ENCODE measurements at regions not wholly inside any gene's neighbourhood (a gene's known extent, or its start where the extent isn't known, plus 50 kb on each side); places are given as distances from the start of the nearest gene placed in this dataset.

DNA sequence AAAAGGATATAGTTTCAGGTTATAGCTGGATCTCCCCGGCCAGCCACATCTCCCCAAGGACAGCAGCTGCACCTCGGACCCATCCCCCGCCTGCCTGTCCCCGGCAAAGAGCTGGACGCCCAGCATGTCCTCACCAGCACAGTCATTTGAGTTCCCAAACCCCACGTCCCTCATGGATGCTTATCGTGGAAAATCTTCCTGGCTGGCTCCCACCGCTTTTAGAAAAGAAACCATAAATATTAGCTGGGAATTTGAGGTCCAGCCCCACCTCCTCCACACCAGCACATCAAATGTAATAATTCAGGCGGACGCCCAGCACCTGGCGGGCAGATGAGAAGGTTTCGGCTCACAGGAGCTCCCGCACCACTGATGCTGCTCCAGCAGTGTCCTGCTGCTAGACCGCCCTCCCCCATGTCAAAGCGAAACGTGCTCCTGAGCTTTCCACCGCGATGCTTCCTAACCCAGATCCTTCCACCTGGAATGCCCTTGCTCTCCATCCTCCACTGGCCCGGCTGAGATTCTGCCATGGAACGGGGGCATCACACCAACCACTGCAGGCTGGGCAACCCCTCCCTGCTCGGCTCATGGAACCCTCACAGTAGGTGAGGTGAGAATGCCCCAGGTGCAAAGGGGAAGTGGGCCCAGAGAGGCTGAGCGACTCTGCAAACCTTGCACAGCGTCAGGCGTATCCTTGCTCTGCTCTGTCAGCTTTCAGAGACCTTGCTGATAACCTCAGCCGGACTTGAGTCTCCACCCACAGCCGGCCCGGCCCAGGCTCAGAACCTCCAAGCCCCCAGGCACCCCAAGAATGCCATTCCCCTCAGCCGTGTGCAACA lies 71.5 kb upstream of the GPC1 start:
- no peak for DNase-seq

DNA sequence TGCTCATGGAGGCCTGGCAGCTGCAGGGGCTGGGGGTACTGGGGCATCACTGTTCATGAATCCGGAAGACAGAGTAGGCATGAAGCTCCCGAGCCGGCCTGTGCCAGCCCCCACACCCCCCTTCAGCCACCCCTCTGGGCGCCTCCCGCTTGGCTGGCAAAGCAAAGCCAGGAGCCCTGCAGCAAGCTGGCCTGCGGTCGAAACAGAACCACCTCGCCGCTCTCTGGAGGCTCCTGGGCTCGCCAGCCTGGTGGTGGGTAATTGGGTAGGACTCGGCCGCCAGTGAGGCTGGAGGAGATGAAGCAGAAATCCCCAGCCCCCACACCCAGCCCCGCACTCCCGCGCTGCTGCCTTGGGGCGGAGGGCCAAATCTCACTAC lies 70.9 kb upstream of the GPC1 start:
- DNase-seq = no peak

DNA sequence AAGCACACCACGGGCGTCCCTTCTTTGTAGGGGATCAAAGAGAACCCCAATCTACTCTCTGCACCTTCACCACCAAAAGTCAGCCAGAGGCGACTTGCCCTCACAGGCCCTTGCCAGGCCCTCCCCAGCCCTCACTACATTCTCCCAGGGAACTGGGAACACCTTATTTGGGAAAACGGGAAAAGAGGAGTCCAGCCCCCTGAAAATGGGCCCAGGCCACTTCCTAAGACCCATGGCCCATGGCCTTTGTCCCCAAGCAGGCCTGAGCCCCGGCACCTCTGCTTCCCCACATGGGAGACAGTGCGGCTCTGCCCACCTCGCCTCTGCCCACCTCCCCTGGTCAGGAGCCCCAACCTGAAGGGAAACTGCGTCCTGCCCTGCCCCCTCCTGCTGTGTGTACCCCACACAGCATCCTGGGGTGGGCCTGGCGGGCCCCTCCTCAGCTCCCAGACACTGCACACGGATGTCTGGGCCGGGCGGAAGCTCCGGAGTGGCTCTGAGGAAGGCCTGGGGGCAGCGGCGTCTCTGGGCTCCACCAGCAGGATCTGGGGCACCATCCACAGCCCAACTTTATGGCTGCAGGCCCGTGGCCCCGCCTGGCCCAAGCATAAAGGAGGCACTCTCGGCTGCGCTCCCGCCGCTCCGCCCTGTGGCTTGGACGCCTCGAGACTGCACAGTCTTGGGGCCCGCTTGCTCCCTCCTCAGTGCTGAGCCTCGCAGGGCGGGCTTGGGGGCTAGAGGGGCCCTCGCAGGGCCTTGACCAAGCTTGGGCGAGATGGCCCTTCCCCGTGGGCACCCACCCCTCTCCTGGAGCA lies 70.3 kb upstream of the GPC1 start:
- no peak for DNase-seq

DNA sequence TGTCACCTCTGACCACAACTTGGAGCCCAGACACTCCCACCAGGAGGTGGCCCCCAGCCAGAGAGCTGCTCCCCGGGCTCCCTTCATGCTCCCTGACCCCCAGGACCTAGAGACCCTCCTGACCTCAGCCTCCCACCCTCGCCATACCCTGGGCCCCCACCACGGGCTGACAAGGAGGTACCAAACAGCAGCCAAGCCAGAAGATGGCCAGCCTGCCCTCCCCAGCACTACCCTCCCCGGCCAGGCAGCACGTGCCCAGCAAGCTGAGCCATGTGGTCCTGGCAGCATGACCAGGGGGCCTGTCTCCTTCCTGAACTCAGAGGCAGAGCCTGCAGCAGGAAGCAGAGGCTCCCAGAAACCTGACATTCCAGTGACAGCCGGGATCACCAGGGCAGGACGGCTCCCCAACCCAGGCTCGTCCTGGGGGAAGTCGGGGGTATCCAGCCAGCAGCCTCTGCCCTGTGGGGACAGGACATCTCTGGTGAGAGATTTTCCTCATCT lies 69.4 kb upstream of the GPC1 start:
- no peak for DNase-seq

DNA sequence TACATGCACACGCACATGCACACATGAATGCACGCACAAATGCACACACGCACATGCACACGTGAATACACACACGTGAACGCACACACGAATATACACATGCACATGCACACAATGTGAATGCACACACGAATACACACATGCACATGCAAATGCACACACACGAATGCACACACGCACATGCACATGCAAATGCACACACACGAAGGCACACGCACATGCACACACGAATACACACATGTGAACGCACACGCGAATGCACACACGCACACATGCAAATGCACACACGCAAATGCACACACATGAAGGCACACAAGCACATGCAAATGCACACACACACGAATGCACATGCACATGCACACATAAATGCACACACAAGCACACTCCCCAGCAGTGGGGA lies 68.6 kb upstream of the GPC1 start:
- DNase-seq = no peak

DNA sequence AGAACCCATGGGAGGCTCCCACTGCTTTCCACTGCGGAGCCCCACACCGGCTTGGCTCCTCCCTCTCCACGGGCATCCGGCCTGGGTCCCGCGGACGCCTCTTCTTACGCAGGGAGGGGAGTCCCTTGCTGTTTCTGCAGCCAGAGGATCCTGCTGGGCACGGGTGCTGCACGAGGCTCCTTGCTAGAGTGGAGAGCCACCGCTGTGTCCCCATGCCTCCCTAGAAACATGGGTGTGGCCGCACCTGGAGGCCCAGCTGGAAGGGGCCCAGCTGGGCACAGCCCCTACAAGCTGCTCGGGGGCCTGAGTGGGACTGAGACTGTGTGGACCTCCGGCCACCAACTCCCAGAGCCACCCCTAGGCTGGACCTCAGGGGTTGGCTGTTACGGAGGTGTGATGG lies 67.7 kb upstream of the GPC1 start:
- no peak for DNase-seq

DNA sequence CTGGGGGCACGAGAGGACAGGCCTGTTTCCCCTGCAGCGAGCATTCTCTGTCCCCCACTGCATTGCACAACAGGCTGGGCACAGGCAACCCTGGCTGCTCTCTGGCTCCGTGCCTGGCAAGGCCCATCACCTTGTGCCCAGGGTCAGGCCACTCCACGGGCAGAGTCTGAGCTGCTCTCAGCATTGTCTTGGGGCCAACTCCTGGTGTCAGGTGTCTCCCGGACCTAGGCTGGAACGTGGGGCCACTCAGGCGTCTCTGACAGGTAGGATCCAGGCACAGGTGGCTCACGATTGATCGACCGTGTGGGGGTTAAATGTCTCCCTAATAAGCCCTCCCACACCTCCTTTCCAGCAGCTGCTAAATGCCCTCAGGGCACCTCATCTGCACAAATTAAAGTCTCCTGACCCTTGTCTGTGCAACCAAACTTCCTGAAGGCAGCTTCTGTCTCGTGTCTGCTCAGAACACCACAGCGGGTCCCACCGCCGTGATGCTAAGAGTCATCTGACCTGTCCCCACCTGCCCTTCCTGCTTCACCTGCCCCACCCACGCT lies 66.6 kb upstream of the GPC1 start:
- no peak for DNase-seq

DNA sequence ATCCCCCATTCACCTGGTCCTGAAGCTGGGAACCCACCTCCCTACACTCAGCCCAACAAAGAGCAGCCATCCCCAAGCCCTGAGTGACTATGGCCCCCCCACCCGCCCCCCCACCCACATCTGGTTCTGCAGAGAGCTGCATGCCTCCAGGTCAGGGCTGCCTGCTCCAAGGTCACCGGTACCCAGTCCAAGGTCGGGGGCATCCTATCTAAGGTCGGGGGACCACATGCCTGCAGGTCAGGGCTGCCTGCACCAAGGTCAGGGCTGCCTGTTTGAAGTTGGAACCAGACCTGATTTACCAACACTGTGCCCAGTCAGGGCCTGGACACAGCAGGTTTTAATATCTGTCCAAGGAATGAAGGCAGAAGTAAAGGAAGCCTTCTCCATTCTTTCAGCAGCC lies 66.1 kb upstream of the GPC1 start:
- no peak for DNase-seq

DNA sequence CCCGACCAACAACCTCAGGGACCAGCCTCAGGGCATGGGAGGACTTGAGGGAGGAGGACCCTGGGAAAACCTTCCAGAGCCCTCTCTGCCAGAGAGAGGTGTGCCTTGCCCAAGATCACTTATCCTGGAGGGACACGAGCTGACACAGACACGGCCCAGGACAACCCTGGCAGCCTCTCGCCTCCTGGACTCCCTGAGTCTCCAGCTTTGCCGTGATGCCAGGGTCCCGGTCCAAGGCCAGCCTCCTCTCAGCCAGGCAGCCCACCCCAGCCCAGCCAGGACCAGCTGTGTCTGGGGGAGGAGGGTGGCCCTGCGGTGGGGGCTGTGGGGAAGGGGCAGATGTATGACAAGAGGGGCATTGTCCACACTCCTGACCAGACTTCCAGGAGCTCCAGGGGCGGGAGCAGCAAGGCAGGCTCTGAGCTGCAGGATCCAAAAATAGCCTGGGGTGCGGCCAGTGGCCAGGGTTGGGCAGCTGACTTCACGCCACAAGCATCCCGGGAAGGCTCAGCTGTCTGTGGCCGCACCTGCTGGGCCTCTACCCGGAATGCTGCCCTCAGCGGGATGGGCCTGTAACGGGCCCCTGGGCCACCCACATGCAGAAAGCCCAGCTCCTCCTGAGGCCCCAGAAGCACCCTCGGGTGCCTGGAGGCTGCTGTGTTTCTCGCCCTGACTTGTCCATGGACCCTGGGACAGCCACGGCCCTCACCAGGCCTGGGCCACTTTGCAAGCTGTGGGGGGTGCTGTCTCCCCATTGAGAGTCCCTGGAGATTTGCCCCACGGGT lies 65.5 kb upstream of the GPC1 start:
- DNase-seq = no peak

DNA sequence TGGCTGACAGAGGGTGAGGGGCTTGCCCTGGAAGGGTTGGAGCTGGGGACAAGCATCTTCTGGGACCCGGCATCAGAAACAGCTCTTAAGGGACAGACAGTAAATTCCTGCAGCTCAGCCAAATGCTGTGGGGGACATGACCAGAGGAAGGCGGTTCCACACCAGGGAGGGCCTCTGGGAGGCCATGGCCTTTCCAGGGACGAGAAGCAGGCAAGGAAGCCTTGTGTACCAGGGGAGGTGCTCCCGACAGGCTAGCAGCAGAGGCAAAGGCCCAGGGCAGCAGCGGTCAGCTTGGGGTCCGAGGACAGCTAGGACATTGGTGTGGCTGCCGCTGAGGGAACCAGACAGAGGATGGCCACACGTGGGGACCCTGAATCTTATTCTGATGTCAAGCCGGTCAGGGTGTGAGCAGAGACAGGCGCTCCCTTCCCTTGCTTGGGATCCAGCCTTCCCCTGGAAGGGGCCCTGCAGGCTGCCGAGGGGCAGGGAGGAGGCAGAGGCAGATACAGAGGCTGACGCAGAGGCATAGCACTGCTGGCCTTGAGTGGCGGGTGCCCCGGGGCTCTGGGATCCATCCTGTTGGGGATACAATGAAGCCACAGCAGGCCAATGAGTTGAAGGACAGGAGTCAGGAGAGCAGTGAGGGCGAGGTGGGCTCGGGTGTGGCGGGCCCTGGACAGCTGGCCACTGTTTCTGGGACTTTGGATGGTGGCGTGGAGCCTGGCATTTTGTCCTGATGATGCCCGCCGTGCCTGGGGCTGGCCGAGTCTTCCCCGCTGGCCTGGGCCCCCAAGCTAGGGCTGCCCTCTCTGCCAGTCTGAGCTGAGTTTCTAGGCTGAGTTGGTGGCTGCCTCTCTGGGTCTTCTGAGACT lies 64.1 kb upstream of the GPC1 start:
- DNase-seq = no peak

DNA sequence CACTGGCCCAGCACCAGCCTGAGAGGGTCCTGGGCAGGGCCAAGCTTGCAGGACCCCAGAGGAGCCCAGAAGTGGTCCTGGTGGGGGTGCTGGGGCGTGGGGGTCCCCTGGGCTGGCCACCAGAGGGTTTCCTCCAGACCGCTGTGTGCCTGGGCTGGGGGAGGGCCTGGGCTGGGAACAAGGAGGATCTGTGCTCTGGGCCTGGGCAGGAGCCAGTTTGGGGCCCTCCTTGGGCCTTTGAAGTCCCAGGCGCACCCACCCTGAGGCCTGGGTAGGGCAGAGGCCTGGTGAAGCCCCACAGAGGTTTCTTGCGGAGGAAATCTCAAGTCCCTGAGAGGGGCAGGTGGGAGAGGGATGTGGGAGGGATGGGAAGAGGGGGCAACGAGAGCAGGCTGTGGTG lies 63.4 kb upstream of the GPC1 start:
- DNase-seq = no peak

DNA sequence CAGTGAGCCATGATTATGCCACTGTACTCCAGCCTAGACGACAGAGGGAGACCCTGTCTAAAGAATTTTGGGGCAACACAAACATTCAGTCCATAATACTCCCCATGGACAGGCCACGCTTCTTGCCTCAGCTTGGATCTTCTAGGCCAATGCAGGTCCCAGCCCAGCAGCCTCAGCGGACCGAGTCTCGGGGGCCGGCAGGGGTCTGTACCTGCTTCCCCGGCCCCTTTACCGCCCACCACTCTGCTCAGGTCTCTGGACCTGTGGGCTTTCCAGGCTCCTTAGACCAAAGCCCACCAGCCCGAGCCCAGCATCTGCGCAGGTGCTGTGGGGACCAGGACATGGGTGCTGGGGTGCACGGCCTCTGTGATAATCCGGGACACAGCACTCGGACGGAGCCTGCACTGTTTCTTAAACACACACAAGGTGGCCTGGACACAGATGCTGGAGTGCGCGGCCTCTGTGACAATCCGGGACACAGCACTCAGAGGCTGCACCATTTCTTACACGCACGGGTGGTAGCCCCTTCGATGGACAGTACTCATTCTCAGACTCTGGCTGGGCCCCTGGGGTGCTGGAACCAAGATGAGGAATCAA lies 62.1 kb upstream of the GPC1 start:
- no peak for DNase-seq

DNA sequence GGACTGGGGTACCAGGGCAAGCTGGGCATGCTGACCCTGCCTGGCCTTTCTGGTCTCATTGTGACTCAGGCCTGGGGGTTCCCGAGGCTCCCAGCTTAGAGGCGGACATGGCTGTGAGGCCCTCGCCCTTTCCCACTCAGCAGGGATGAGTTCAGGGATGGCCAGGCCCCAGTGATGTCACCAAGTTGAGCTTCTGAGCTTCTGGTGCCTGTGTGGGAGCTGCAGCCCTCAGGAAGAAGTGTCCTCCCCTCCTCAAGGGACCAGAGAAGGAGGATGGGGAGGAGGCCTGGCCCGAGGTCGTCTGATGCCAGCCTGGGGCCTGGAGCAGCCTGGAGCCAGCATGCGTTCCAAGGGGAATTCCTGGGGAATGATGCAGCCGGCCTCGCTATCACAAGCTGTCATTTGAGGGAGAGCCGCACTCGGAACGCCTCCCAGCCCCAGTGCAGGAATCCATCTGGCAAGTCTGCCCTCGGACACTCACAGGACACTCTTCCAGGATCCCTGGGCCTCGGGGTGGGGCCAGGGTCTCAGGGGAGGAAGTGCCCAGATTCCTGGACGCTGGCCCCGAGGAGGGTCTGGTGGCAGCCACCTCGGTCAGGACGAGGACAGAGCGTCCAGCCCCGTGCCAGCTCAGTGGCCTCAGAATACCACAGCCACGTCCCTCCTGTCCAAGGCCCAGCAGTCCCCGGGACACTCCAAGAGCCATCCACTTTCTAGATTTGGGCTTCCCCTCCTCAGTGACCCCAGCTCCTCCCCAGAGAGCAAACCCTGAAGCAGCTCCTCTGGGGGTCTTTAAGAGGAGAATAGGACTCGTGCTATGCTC lies 61.2 kb upstream of the GPC1 start:
- DNase-seq = no peak

DNA sequence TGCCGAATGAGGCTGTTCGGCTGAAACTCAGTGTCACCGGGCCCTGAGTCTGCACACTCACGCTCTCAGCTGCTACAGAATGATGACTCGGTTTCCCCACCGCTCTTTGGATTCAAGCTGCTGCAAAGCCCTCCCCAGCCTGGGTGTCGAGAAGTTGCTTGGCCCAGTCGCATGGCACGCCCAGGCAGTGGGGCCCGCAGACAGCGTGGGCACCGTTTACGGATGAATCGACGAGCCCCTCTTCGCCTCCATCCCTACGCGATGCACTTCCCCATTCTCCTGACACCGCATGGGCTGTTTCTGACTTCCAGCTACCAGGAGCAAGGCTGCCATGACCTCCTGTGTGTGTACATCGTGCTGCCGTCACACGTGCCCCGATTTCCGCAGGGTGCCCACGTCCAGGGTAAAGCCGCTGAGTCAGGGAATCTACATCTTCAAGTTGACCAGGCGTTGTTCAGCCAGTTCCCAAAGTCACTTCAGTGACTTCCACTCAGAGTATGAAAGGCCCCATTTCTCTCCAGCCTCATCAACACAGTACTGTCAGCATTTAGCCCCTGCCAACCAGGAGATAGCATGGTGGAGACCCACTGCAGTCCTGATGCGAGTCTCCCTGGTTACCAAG lies 60.3 kb upstream of the GPC1 start:
- DNase-seq = no peak

DNA sequence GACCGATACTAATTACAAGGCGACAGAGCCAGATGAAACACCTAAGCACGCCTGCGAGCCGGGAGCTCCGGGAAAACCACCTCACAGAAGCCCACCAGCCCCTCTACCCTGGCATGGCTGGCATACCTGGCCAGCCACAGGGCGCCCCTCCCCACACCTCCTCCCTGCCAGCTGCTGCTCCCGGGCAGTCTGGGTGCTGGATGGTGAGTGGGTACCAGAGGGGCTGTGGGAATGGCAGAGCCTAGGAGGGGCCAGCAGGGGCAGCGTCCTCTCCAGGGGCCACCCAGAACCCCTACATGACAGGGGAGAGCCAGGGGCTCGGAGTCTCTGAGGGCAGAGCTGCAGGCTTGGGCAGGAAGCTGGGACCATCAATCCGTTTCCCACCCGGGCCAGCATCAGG lies 58.7 kb upstream of the GPC1 start:
- no peak for DNase-seq

DNA sequence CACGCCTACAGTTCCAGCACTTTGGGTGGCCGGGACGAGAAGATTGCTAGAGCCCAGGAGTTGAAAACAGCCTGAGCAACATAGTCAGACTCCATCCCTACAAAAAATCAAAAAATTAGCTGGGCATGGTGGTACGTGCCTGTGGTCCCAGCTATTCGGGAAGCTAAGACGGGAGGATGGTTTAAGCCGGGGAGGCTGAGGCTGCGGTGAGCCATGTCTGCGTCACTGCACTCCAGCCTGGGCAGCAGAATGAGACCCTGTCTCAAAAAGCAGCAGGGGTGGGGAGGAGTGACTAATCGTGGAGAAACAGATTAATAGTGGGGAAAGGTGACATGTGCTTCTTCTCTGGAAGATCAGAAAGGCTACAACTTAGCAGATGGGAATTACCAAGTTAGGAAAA lies 58.1 kb upstream of the GPC1 start:
- no peak for DNase-seq

DNA sequence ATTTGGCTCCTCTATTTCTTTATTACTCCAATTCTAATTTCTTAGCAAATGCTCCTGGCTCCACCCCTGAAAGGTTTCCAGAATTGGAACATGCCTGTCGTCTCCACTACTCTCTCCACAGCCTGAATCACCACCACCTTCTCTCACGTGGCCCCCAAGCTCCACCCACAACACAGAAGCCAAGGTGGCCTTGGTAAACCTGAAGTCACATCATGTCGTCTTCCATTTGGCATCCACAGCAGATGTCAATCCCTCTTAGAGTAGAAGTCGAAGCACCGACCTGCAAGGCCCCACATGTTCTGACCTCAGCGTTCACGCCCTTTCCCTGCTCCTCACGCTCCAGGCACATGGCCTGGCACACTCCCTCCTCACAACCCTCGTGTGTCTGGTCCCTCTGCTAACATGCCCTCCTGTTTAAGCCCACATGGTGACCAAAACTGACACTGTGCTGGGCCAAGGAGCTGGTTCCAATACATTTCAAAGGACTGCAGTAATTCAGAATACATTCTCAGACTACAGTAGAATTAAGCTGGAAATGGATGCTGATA lies 56.3 kb upstream of the GPC1 start:
- no peak for DNase-seq

DNA sequence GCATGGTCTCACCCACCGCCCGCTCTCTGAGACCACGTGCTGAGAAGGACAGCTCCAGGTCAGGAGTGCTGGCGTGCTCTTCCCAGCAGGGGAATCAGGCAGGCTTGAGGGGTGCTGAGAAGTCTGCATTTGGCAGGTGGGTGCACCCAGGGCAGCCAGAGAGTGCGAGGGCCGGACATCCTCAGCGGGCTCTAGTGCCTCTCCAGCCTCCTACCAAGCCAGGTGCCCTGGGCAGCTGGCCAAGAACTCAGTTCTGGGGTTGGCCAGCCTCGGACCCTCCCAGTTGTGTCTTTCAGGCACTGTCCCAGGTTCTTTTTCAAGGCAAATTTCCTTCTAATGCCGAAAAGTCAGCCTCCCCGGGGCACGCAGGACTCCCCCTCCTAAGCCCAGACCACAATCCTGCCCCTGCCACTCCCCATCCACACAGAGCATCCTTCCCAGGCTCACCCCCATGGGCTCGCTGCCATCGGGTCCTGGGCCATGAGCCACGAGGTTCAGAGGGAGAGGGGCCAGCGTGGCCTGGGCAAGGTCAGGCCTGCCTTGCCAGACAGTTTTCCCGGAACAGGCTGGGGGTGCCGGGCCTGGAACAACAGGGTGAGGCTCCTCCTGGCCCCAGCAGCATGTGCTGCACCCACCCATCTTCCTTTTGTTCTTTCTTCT lies 52.2 kb upstream of the GPC1 start:
- DNase-seq = no peak
